ENCODE measurements at regions not wholly inside any gene's neighbourhood (a gene's known extent, or its start where the extent isn't known, plus 50 kb on each side); places are given as distances from the start of the nearest gene placed in this dataset.

GRCh38 chr1:34606504-34606903, 148.3 kb upstream of the GJB5 start:
- TF ChIP-seq, protein P1, sequence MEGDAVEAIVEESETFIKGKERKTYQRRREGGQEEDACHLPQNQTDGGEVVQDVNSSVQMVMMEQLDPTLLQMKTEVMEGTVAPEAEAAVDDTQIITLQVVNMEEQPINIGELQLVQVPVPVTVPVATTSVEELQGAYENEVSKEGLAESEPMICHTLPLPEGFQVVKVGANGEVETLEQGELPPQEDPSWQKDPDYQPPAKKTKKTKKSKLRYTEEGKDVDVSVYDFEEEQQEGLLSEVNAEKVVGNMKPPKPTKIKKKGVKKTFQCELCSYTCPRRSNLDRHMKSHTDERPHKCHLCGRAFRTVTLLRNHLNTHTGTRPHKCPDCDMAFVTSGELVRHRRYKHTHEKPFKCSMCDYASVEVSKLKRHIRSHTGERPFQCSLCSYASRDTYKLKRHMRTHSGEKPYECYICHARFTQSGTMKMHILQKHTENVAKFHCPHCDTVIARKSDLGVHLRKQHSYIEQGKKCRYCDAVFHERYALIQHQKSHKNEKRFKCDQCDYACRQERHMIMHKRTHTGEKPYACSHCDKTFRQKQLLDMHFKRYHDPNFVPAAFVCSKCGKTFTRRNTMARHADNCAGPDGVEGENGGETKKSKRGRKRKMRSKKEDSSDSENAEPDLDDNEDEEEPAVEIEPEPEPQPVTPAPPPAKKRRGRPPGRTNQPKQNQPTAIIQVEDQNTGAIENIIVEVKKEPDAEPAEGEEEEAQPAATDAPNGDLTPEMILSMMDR (conservative IDR thresholded peaks at IDR 0.05), result no peak
- H3K27ac ChIP-seq, result no peak overlapping the region

DNA sequence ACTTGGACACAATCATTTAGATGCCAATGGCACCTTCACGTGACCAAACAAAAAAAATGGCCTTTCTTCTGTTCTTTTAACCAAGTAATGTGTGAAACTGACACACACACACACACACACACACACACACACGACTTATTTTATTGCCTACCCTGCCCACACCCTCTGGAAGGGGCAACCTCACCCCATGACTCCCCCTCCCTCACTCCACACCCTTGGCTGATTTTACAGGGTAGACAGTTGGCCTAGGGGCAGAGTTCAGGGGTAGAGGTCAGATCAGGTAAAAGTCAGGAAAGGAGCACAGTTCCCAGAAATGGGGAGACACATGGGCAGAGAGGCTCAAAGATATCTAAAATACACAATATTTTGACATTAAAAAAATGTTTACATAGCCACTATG, 144.8 kb upstream of the GJB5 start:
- H3K27ac ChIP-seq, result no peak overlapping the region
- TF ChIP-seq, protein P1 (conservative IDR thresholded peaks at IDR 0.05), result no peak

DNA sequence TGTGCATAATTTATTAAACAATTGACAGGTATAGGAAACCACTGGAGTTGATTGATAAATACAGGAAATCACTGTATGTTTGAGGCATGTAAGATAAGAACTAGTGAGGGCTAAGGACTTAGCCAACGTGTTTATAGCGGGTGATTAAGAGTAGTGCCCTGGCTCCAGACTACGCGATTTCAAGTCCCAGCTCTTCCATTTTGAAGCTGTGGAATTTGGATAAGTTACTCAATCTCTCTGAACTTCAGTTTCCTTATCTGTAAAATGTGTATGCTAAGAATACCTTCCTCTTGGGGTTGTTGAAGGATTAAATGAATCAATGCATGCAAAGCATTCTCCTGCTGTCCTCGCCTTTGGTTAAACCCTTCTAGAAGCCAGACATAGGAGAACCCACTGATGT, 143.3 kb upstream of the GJB5 start:
- TF ChIP-seq, protein P1 (conservative IDR thresholded peaks at IDR 0.05), result no peak
- no peak overlapping the region for H3K27ac ChIP-seq

DNA sequence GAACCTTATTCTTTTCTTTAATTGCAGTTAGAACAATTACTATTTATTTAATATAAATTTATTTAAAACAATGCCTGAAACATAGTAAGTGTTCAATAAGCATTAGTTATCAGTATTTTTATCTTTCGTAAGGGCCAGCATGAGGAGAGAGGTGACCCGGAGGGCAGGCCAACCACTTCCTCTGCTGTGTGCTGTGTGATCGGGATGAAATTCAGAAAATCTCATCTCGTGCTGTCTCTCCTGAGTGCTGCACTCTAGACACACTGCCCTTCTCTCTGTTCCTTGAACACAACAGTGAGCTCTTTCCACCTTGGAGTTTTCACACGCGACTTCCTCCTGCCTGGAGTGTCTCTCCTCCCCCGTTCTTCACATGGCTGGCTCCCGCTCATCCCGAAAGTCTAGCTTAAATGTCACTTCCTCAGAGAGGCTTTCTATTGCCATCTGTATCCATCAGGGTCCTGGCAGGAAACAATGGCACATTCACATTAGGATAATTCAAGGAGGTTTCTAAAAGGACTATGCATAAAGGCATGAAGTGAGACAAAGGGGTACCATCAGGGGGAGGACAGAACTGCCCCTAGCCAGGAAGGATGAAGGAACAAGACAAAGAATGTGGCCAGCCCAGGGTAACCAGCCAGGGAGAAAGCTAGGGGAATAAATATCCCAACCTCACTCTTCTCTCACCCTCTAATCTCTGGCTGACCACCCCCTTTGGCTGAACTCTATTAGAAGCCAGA, 142.6 kb upstream of the GJB5 start:
- TF ChIP-seq, protein P1 (conservative IDR thresholded peaks at IDR 0.05), result no peak
- H3K27ac ChIP-seq, result no peak overlapping the region

- TF ChIP-seq, protein P1 (conservative IDR thresholded peaks at IDR 0.05), result no peak
- no peak overlapping the region for H3K27ac ChIP-seq
Measured at GRCh38 chr1:34617321-34618118, 137.3 kb upstream of the GJB5 start.

GRCh38 chr1:34618381-34618780, 136.5 kb upstream of the GJB5 start:
- TF ChIP-seq, protein P1 (conservative IDR thresholded peaks at IDR 0.05), result no peak
- H3K27ac ChIP-seq, result no peak overlapping the region

DNA sequence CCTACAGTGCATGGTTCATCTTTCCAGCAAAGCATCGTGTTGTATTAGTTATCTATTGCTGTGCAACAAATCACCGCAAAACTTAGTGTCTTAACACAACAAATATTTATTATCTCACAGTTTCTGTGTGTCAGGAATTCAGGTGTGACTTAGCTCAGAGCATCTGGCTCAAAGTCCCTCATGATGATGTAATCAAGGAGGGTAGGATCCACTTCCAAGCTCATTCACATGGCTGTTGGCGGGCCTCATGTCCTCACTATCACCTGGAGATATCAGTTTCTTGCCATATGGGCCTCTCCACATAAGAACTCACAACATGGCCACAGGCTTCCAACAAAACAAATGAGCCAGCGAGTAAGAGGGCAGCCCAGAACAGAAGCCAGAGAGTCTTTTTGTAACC, 135.6 kb upstream of the GJB5 start:
- H3K27ac ChIP-seq, result no peak overlapping the region
- TF ChIP-seq, protein P1 (conservative IDR thresholded peaks at IDR 0.05), result no peak

Data from VCaP (cell line).